ENCODE measurements at regions not wholly inside any gene's neighbourhood (a gene's known extent, or its start where the extent isn't known, plus 50 kb on each side); places are given as distances from the start of the nearest gene placed in this dataset.

DNA sequence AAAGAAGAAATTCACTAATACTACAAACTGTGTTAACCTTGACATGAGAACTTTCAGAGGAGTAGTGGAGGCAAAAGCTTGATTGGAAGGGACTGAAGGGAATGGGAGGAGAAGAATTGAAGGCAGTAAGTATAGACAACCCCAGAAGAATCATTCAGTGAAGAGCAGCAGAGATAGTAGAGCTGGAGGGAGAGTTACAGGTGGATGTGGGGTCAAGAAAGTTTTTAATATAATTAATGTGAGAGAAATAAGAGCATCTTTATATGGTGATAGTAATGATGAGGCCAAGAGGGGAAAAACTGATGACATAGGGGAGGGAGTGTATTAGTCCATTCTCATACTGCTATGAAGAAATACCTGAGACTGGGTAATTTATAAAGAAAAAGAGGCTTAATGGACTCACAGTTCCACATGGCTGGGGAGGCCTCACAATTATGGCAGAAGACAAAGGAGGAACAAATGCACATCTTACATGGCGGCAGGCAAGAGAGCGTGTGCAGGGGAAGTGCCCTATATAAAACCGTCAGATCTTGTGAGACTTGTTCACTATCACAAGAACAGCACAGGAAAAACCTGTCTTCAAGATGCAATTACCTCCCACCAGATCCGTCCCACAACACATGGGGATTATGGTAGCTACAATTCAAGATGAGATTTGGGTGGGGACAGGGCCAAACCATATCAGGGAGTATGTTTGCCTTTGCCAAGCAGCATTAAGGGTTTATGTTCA, 88.3 kb upstream of the PIK3CG start:
- FAIRE-seq = no peak

DNA sequence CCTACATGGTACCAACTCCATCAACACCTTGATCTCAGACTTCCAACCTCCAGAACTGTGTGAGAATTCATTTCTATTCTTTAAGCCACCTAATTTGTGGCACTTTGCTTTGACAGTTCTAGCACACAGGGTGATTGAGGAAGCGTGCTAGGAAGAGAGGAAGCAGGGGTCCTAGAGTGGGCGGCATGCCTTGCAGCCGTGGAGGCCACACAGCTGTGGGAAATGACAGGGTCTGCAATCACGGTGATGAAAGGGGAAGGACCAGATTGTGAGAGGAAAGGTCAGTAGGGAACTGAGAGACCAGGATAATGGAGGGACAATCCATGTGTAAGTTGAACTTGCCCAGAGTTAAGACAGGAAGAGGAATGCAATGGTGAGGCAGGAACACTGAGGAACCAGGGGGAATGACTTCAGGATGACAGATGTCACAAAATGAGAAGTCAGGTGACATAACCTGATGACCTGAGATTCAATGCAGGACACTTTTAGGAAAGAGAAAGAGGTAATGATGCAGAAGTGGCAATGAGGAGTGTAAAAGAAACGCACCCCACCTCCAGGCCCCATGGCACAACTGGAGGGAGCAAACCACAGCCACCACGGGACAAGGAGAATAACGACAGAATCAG, 87.3 kb upstream of the PIK3CG start:
- FAIRE-seq = no peak

DNA sequence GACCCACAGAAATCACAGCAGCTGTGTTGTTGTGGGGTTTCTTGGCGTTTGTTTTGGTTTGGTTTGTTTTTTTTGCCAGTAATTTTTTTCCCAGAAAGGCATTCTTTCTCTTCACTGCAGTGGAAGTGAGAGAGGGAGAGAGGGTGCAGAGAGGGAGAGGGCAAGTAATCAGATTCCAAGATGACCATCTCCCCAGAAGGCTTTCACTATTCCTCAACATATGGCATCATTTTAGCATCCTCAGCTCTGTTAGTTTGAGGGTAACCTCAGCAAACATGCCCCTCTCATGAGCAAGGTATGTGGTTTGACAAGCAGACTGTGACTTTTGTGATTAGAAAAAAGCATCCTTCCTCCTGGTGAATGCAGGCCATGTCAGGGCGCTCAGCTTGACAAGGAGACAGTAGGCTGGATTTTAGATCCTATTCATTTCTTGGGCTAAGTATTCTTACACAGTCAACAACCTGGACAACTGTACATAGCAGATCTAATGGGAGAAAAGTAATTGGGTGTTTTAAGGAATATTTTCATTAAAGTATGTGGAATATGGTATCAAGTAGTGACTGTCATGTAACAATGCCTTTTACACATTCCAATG, 86.3 kb upstream of the PIK3CG start:
- FAIRE-seq = no peak

DNA sequence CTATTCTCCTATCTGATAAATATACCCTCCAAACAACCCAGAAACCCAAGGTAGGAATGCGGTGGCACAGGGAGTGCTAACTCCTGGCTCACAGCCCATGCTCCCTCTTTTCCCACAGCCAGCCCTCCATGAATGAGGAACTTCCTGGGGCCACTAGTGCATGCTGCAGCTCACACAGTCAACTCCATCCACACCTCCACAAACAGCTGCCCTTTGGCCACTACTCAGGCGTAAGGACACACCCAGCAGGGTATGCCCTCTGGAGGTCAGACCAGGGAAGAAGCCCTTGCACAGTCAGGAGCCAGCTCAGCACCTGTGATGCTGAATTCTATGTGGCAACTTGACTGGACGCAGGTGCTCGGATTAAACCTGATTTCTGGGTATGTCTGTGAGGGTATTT, 85.2 kb upstream of the PIK3CG start:
- FAIRE-seq = no peak

DNA sequence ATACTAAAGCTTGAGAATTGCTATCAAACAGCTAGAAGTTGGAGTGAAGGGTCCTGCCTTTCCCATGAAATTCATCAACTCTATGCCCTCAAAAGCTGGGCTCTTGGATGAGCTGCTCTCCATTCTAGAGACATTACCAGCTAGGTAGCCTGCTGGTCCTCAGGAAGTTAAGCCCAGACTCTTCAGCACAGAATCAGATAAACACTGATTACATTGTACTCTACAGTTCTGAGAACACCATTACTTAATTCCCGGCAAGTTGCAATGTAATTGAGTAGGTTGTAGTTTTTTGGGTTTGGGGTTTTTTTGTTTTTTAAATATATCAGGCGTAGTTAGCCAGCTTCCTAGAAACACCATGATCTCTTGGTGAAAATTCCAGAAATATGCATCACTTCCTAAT, 84.1 kb upstream of the PIK3CG start:
- FAIRE-seq = no peak

DNA sequence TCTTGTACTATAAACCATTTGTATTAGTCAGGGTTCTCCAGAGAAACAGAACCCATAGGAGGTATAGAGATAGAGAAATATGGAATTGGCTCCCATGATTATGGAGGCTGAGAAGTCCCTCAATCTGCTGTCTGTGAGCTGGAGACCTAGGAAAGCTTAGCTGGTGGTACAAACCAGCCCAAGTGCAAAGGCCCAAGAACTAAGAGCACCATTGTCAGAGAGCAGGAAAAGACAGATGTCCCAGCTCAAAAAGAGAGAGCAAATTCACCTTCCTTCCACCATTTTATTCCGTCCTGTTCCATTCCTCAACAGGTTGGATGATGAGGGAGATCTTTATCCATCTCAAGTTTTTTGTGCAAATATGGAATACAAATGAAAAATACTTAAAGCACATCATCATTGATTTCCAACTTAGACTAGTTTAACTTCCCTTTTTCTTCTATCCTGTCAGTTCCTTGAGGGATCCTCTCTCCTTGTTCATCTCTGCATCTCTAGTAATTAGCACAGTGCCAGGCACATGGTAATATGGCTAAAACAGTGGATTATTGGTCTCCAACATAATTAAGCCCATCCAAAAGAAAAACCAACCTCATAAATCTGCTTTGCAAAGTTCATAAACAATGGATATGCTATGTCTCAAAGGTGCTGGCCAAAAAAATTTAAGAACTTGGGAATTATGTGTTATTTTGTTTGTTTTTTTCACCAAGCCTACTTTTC, 83.1 kb upstream of the PIK3CG start:
- no peak for FAIRE-seq

DNA sequence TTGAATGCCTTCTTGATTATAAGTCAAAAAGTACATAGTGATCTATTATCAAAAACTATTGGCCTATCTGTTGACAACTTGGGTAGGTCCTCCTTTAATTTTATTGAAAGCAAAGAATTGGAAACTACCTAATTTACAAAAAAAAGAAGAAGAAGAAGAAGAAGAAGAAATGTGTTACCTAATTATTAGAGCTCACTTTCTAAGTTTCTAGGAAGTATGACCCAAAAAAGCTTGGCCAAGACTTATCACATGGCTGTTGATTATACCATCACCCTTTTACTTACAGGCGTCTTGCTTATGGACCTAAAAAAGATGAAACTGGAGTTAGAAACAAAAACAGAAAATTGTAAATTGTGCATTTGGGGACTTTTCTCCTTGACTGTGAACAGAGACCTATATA, 81.8 kb upstream of the PIK3CG start:
- FAIRE-seq = peak; percentile 33

DNA sequence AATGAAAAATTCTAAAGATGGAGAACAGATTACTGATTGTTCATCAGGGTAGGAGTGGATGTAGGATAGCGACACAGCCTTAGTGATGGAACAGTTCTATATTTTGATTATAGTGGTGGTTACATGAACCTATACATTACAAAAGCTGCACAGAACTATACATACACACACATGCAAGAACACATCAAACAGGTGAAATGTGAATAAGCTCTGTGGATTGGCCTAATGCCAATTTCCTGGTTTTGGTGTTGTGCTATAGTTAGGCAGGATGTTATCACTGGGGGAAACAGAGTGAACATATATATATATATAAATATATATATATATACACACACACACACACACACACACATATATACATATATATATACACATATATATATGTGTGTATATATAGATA, 76.4 kb upstream of the PIK3CG start:
- no peak for FAIRE-seq

DNA sequence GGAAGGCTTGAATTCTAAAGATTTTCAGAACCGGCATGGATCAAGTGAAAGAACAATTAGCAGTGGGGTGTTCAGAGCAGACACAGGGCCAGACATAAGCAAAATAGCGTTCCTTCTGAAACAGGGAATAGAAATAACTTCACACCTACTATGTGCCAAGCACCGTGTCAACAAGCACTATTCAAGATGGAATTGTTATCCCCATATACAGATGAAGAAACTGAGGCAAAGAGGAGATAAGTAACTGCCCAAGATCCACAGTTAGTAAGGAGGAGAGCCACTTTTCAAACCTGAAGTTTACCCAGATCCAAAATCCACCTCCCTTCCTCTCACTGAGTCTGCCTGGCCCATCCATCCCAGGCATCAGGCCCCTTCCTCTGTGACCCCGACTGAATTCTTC, 73.6 kb upstream of the PIK3CG start:
- no peak for FAIRE-seq

DNA sequence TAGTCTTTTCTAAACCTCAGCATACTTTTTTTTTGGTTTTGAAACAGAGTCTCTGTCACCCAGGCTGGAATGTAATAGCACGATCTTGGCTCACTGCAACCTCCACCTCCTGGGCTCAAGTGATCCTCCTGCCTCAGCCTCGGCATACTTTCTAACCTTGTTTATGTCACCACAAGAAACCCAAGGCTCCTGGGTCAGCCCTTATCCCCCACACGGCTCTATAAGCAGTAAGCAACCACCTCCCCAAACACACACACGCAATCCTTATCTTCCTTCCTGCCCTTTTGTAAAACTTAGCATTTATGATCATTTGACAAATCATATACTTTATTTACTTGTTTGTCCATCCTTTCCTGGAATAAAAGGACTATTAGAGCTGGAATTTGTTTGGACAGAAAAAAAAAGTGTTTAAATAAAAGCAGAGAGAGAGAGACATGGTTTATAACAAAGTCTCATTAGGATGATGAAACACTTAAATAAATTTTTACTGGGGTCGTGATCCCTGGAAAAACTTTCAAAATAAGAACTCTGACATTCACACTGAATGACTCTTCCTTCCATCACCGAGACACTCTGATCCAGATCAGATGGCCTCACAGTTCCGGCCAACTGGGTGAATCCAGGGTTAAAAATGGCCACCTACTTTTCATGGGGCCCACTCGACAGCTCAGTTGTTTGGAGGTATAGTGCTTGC, 72.7 kb upstream of the PIK3CG start:
- no peak for FAIRE-seq

DNA sequence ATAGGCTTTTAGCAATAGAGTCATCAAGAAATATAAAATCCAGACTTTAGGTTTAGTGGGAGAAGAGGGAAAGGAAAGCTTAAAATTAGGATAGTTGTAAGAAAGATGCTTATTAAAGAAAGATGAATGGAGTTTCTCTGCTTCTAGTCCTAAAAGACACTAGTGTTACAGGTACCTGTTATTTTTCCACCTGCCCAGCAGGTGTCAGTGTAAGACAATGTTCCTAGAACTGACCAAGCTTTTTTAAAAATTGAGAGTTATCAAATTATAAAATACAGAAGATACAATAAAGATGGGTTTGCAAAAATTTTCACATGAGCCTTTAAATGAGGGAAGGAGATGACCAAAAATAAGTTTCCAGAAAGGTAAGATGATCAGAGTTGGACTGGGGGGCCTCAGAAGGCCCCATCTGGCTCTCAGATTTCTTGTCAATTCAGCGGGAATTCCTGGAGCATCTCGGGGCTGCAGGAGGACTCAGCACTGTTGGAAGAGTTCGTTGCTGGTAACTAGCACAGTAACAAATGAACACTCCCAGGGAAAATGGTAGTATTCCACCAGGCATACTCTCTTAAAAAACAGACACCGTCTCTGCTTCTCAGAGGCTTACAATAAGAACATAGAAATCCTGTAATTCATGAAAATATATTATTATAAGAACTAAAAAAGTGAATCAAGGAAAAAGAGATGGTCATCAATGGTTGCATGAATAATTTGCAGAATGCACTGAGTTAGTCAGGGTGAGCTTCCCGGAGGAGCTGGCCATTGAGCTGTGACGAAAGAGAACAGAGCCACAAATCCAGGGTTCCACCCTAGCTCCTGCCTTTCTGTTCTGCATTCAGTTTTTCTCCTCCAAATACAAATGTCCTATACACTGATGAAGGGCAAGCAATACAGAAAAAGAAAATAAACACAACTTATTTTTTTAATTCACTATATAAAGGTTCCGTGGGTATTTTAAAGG, 71.8 kb upstream of the PIK3CG start:
- peak; percentile 85 for FAIRE-seq

DNA sequence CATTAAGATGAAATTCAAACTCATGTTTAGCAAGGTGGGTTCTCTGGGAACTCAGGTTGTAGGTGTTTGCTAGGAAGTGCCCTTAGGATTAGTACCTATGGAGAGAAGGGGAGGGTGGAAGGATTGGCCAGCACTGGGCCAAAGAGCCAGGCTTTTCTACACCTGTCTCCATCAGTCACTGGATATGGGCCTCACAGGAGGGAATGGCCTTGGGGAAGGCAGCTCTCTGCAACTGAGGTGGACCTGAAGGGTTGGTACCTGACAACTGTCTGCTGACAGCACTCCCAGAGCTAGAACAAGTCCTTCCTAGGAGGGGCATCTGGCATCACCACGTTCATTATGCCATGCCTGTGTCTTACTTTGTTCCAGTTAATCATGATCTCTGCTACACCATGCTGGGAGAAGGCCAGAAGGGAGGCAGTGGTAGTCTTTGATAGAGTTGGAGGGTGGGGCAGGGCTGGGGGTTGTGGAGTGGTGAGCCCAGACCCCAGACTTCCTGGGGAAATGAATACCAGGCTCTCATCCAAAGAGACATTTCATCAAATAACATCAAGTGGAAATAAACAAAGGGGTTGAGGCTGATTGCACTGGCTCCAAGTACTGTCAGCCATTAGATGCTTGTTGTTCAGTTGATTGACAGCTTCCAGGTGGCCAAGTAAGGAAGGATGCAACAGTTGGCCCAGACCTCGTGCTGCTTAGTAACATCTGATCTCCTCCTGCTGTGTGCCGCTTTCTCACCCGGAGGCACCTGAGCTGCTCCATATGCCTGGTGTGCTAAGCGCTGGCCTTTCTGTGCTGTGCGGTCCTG, 70.6 kb upstream of the PIK3CG start:
- FAIRE-seq = no peak

DNA sequence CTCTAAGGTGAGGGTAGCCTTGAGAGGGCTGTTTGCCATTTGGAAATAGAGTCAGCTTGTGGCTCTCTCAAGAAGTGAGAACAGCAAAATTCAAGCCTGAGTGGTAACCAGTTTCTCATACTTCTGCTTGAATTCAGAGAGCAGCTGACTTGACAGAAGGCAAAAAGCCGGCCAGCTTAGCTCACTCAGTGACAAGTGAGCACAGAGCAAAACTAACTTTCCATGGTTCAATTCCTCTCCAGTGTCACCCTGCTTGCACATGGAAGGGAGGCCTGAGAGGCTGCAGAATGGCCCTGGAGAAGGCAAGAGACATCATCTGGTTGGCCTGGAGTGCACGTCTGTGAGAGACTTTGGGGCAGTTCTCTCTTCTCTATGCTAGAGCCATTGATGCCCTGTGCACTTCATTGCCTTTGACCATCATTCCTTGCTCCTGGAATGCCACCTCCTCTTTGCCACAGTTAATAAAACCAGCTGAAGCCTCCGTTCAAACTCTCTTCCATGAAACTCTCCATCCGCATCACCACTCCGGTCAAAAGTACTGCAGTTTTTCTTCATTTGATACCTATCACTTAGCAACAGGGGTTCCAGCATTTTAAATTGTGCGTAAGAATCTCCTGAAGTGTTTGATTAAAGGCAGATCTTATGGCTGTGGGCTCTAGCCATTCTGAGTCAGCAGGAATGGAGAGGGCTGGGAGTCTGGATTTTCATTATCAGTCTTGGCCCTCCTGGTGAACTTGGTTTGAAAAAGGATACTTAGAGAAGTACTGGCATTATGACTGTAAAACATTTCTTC, 69.8 kb upstream of the PIK3CG start:
- no peak for FAIRE-seq

DNA sequence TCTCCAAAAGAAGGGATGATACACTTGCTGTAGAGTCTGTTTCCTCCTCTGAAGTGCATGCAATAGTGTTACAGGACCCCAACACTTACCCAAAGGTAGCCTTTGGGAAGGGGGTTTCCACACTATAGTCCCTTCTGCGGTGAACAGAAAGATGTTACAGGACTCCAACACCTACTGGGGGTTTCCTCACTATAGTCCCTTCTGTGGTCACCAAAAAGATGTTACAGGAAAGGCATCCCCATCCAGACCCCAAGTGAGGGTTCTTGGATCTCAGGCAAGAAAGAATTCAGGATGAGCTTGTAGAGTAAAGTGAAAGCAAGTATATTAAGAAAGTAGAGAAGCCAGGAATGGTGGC, 69.2 kb upstream of the PIK3CG start:
- no peak for FAIRE-seq

DNA sequence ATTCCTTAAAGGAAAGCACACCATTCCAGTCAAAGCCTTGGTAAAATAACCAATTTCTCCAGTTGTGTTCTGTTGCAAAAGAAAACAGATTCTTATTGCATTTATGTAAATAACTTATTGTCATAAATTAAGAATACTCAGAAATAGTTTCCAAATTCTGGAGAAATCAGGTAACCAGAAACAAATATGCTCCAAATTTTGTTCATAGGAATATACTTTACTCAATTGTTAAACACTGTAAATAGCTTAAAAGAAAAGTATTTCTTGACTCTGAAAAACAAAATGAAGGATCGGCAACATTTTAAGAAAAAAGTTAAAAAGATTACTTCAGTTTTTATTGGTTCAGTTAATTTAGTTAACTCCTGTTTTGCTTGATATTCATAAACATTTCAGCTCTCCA, 67.1 kb upstream of the PIK3CG start:
- FAIRE-seq = peak; percentile 81

DNA sequence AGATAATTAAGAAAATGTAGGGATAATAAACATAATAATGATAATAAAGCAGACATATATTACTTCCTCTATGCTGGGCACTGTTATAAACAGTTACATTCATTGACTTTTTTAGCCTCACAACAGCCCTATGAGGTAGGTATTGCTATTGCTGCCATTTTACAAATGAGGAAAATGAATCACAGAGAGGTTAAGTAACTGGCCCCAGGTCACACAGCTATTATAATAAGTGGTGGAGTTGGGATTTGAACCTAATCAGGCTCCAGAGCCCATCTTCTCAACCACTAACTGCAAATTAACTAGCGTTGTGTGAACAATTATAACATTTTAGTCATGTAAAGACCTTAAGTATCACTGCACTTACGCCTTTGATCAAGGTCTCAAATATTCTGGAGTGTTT, 62.5 kb upstream of the PIK3CG start:
- FAIRE-seq = no peak

DNA sequence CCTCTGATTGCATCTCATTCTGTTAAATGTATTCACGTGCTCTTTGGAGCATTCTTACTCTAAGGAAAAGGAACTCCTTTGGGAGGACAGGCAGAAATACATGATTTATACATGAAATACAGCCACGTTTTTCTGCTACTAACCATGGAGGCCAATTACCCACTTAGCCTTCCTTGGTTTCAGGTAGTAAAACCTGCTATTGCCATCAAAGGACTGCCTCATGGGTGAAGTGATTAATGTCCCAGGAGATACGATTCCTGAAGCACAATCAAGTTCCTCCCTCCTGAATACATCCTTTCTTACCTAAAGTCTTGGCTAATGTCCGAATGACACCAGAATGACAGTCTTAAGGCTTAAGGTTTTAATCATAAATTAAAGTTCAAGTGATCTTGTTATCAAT, 58.5 kb upstream of the PIK3CG start:
- FAIRE-seq = no peak

DNA sequence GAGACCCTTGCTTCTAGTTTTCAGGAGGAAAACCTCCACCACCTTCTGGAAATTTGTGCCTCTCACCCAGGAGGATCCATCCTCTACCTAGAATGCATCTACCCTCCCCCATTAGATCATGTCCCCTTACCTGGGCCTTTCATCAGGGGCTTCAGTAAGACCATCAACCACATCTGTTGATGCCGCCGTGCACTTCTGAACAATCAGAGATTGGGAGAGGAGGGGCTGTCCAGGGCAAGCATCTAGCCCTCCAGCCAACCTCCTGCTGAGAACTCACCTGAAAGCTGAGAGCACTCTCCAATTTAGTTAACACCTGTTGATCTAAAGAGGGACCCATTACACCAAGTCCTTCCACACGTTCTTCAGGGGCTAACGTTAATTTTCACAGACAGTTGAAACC, 57.6 kb upstream of the PIK3CG start:
- no peak for FAIRE-seq

DNA sequence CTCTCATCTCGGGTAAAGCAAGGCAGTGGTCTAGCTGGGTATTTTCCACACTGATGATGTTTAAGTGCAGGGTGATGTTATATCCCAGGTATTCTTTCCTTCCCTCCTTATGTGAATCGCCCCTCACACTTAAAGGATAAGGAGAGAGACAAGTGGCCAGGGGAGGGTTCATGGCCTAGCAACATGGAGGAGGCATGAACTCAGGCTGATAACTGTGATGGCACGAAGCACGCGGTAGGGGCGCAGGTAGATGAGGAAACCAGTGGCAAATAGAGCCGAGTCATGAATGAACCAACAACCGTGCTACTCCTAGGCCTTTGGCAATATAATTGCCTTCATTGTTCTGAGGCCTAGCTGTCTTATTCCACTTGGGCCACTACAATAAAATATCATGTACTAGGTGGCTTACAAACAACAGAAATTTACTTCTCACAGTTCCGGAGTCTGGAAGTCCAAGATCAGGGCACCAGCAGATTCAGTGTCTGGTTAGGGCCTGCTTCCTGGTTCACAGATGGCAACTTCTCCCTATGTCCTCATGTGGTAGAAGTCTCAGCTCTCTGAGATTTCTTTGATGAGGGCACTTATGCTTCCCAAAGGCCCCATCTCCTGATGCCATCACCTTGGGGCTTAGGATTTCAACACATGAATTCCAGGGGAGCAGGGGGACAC, 56.0 kb upstream of the PIK3CG start:
- FAIRE-seq = no peak

DNA sequence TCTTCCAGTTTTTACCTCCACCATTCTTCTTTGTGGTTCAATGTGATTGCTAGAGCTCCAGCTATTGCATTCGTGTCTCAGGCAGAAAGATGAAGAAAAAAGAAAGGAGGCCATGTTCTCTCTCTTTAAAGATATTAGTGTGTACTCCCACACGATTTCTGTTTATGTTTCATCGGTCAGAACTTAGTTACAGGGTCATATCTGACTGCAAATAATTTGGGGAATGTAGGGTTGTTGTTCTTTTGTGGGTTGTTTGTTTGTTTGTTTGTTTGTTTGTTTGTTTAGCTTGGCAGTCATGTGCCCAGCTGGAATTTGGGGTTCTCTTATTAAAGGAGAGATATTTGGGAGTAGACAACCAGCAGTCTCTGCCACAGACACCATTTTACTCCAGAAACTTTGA, 53.6 kb upstream of the PIK3CG start:
- FAIRE-seq = no peak
